ENCODE measurements at regions not wholly inside any gene's neighbourhood (a gene's known extent, or its start where the extent isn't known, plus 50 kb on each side); places are given as distances from the start of the nearest gene placed in this dataset.

DNA sequence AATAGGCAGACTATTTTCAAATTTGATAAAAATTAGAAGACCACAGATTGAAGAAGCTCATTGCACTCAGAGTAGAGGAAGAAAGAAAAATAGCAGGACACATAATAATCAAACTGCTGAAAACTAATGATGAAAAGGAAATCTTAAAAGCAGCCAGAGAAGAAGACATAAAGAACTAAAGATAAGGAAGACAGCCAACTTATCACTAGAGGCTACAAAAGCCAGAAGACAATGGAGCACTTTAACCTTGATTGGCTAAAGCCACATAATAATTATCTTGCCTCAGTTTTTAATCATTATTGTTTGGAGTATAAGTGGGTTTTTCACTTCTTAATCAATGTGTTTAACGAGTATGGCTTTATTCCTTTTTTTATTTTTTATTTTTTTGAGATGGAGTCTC is 397.6 kb downstream of the RNF144B start:
- TF ChIP-seq, protein P1, sequence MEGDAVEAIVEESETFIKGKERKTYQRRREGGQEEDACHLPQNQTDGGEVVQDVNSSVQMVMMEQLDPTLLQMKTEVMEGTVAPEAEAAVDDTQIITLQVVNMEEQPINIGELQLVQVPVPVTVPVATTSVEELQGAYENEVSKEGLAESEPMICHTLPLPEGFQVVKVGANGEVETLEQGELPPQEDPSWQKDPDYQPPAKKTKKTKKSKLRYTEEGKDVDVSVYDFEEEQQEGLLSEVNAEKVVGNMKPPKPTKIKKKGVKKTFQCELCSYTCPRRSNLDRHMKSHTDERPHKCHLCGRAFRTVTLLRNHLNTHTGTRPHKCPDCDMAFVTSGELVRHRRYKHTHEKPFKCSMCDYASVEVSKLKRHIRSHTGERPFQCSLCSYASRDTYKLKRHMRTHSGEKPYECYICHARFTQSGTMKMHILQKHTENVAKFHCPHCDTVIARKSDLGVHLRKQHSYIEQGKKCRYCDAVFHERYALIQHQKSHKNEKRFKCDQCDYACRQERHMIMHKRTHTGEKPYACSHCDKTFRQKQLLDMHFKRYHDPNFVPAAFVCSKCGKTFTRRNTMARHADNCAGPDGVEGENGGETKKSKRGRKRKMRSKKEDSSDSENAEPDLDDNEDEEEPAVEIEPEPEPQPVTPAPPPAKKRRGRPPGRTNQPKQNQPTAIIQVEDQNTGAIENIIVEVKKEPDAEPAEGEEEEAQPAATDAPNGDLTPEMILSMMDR (IDR thresholded peaks at IDR 0.05), result no peak
- no peak for DNase-seq
- Histone ChIP-seq H3K4me3 (ENCODE audit: low read length) (no peak overlapping the region), H3K36me3 (ENCODE audit: insufficient read depth, low read length) (no peaks in the 10 kb centered on the region), H3K9me3 (ENCODE audit: control insufficient read depth in 1 of 2, insufficient read depth in 1 of 2, low read length in 2 of 2) (no peaks in the 10 kb centered on the region), H3K4me1 (ENCODE audit: insufficient read depth, low read length) (no peaks in the 10 kb centered on the region), H3K27me3 (ENCODE audit: control insufficient read depth in 1 of 2, insufficient read depth in 2 of 2, low read length in 2 of 2) (no peaks in the 10 kb centered on the region), H3K27ac (ENCODE audit: low read depth in 1 of 2, low read length in 2 of 2) (no peak overlapping the region)
- Mint-ChIP-seq H3K27me3 (no peaks in the 10 kb centered on the region), H3K27ac (no peak overlapping the region), H3K36me3 (ENCODE audit: low read depth) (no peaks in the 10 kb centered on the region), H3K9me3 (peaks cover 23% of the 10 kb centered on the region), H3K4me1 (ENCODE audit: low read depth) (no peaks in the 10 kb centered on the region), H3K4me3 (no peak overlapping the region)
- ChIA-PET POLR2A (no interaction called here), CTCF (no interaction called here)
- intact Hi-C loops (cut with DNase I, micrococcal nuclease), result no loop called here
- ATAC-seq (ENCODE audit: poor library complexity), result no peak

DNA sequence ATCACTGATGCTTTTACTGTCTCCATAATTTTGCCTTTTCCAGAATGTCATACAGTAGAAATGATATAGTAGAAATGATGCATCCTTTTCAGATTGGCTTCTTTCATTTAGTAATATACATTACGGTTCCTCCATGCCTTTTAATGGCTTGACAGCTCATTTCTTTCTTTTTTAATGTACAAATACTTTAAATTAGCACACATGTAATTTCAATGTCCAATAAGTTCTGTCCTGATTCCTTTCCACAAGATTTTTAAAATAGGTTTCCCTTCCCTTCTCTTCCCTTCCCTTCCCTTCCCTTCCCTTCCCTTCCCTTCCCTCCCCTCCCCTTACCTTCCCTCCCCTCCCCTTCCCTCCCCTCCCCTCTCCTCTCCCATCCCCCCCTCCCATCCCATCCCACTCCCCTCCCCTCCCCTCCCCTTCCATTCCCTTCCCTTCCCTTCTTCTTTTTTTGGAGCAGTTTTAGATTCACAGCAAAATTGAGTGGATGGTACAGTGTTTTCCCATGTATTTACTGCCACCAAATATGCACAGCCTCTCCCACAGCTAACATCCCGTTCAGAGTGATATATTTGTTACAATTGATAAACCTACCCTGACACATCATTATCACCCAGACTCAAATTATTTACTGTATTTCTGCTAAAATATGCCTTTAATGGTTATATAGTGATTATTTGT is 398.8 kb downstream of the RNF144B start:
- Mint-ChIP-seq H3K4me3 (no peak overlapping the region), H3K4me1 (ENCODE audit: low read depth) (no peaks in the 10 kb centered on the region), H3K9me3 (peaks cover 23% of the 10 kb centered on the region), H3K27ac (no peak overlapping the region), H3K27me3 (no peaks in the 10 kb centered on the region), H3K36me3 (ENCODE audit: low read depth) (no peaks in the 10 kb centered on the region)
- TF ChIP-seq, protein P1 (IDR thresholded peaks at IDR 0.05), result no peak
- intact Hi-C loops (cut with DNase I, micrococcal nuclease), result no loop called here
- Histone ChIP-seq H3K36me3 (ENCODE audit: insufficient read depth, low read length) (no peaks in the 10 kb centered on the region), H3K27me3 (ENCODE audit: control insufficient read depth in 1 of 2, insufficient read depth in 2 of 2, low read length in 2 of 2) (no peaks in the 10 kb centered on the region), H3K4me1 (ENCODE audit: insufficient read depth, low read length) (no peaks in the 10 kb centered on the region), H3K9me3 (ENCODE audit: control insufficient read depth in 1 of 2, insufficient read depth in 1 of 2, low read length in 2 of 2) (no peaks in the 10 kb centered on the region), H3K4me3 (ENCODE audit: low read length) (no peak overlapping the region), H3K27ac (ENCODE audit: low read depth in 1 of 2, low read length in 2 of 2) (no peak overlapping the region)
- ChIA-PET CTCF (no interaction called here), POLR2A (no interaction called here)
- no peak for ATAC-seq (ENCODE audit: poor library complexity)
- no peak for DNase-seq

DNA sequence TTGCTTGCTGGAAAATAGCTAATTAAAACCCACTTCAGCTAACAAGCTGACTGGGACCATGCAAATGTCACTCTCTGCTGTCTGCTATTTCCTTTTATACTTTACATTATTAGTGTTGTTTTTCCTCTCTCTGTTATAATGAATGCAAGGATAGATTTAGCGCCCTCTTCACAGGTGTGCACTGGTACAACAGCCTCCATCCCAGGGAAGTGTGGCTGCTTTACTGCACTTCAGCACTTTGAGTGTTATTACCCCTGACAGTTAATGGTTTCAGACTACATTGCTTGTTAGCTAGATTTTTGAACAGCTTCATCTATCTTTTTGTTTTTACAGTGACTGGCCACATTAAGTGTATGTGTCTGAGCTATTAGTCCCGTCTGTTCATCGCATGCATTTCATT is 405.7 kb downstream of the RNF144B start:
- H3K27ac ChIP-seq (ENCODE audit: low read depth in 1 of 2, low read length in 2 of 2), result no peak overlapping the region
- intact Hi-C loops (cut with DNase I, micrococcal nuclease), result no loop called here
- POLR2A ChIA-PET, result no interaction called here
- CTCF ChIA-PET, result no interaction called here
- no peak overlapping the region for H3K4me3 ChIP-seq (ENCODE audit: low read length)
- Mint-ChIP-seq H3K36me3 (ENCODE audit: low read depth) (no peaks in the 10 kb centered on the region), H3K4me3 (no peak overlapping the region), H3K27me3 (no peaks in the 10 kb centered on the region), H3K4me1 (ENCODE audit: low read depth) (no peaks in the 10 kb centered on the region), H3K27ac (no peak overlapping the region), H3K9me3 (peaks cover 12% of the 10 kb centered on the region)
- no peaks in the 10 kb centered on the region for H3K9me3 ChIP-seq (ENCODE audit: control insufficient read depth in 1 of 2, insufficient read depth in 1 of 2, low read length in 2 of 2)
- H3K4me1 ChIP-seq (ENCODE audit: insufficient read depth, low read length), result no peaks in the 10 kb centered on the region
- ATAC-seq (ENCODE audit: poor library complexity) (no peak), DNase-seq (no peak)
- TF ChIP-seq, protein P1 (IDR thresholded peaks at IDR 0.05), result no peak
- H3K36me3 ChIP-seq (ENCODE audit: insufficient read depth, low read length), result no peaks in the 10 kb centered on the region
- no peaks in the 10 kb centered on the region for H3K27me3 ChIP-seq (ENCODE audit: control insufficient read depth in 1 of 2, insufficient read depth in 2 of 2, low read length in 2 of 2)

Measured in CD4-positive, alpha-beta T cell (primary cell).